Activated CD8-positive, alpha-beta T cell treated with anti-CD3 and anti-CD28 coated beads for 36 hours (primary cell): ENCODE measurements at regions not wholly inside any gene's neighbourhood (a gene's known extent, or its start where the extent isn't known, plus 50 kb on each side); places are given as distances from the start of the nearest gene placed in this dataset.
A peak's percentile ranks its signal among the peaks of the same experiment; 100 is the strongest.

Experiments used
- ATAC-seq: fragments of 200-7000 bp; cut with Tn5 transposase; one replicate; pipeline ENCODE4 v1.10.0; 2021; ENCODE audit warnings: mild to moderate bottlenecking, moderate library complexity
- CTCF ChIA-PET: fragments of 350-600 bp; sonication (Branson Sonifier 250); formaldehyde crosslinking; loops from one replicate; lab custom pipeline; 2021; ENCODE audit warnings: antibody characterized with exemption; lab: Charles Lee
- POLR2A ChIA-PET: fragments of 350-600 bp; sonication (Branson Sonifier 250); formaldehyde crosslinking; loops from one replicate; lab custom pipeline; 2021; ENCODE audit warnings: antibody characterized with exemption; lab: Charles Lee
- DNase-seq: peaks from one replicate; pipeline ENCODE4 v3.0.0-alpha.2; 2020
- H3K27ac Mint-ChIP-seq: one replicate; pipeline ENCODE4 v1.8.0; 2021; ENCODE audit warnings: mild to moderate bottlenecking, mixed read lengths
- H3K27me3 Mint-ChIP-seq: one replicate; pipeline ENCODE4 v1.8.0; 2021; ENCODE audit warnings: mixed read lengths
- H3K36me3 Mint-ChIP-seq: one replicate; pipeline ENCODE4 v1.8.0; 2021; ENCODE audit warnings: low read depth, mixed read lengths
- H3K4me1 Mint-ChIP-seq: one replicate; pipeline ENCODE4 v1.8.0; 2021; ENCODE audit warnings: low read depth, mixed read lengths
- H3K4me3 Mint-ChIP-seq: one replicate; pipeline ENCODE4 v1.8.0; 2021; ENCODE audit warnings: mild to moderate bottlenecking, moderate library complexity, mixed read lengths
- H3K9me3 Mint-ChIP-seq: one replicate; pipeline ENCODE4 v1.8.0; 2021; ENCODE audit warnings: mixed read lengths
- CTCF ChIP-seq: fragments of 200-600 bp; IDR thresholded peaks from one replicate; pipeline ENCODE4 v1.8.0; 2022; ENCODE audit warnings: antibody characterized with exemption, mild to moderate bottlenecking
- intact Hi-C: fragments of 100-400 bp; cut with micrococcal nuclease; formaldehyde crosslinking; loops from one replicate; pipeline ENCODE4 v1.10.0; 2022

- POLR2A ChIA-PET = no interaction called here
- H3K4me1 Mint-ChIP-seq = peaks cover 24% of the 10 kb centered on the region
- intact Hi-C loops = no loop called here
- H3K9me3 Mint-ChIP-seq = no peaks in the 10 kb centered on the region
- TF ChIP-seq CTCF = peak; percentile 93
- peak; percentile 95 for ATAC-seq
- peak overlapping the region; percentile 60 for H3K4me3 Mint-ChIP-seq
- peak; percentile 93 for DNase-seq
- no peak overlapping the region for H3K27ac Mint-ChIP-seq
- peaks cover 3% of the 10 kb centered on the region for H3K36me3 Mint-ChIP-seq
- CTCF ChIA-PET = interaction anchor here (0.6 to 2.1 kb wide), 6 partner anchors 8 to 785 kb away, joined by 3 to 19 read pairs (median 3); no protein-coding TSS in a partner anchor
- peaks cover 44% of the 10 kb centered on the region for H3K27me3 Mint-ChIP-seq
Measured at GRCh38 chr11:16605894-16606783, 132.3 kb upstream of the C11orf58 start.

- DNase-seq (no peak), ATAC-seq (no peak)
- intact Hi-C loops = no loop called here
- POLR2A ChIA-PET = interaction anchor here (0.7 kb wide), 1 partner anchor 8 kb away, joined by 3 read pairs; no protein-coding TSS in a partner anchor
- no peak for TF ChIP-seq CTCF
- Mint-ChIP-seq H3K27me3 (peaks cover 42% of the 10 kb centered on the region), H3K9me3 (no peaks in the 10 kb centered on the region), H3K27ac (no peak overlapping the region), H3K4me1 (peaks cover 24% of the 10 kb centered on the region), H3K4me3 (peak overlapping the region; percentile 60), H3K36me3 (peaks cover 3% of the 10 kb centered on the region)
- CTCF ChIA-PET = interaction anchor here (1.3 to 2.1 kb wide), 2 partner anchors 9 to 11 kb away, joined by 5 to 19 read pairs; no protein-coding TSS in a partner anchor
Measured at GRCh38 chr11:16605389-16605893, 133.0 kb upstream of the C11orf58 start.

- ATAC-seq (no peak), DNase-seq (peak; percentile 19)
- ChIA-PET POLR2A (interaction anchor here (0.7 kb wide), 1 partner anchor 9 kb away, joined by 3 read pairs; no protein-coding TSS in a partner anchor), CTCF (interaction anchor here (2.1 kb wide), 1 partner anchor 9 kb away, joined by 19 read pairs; no protein-coding TSS in a partner anchor)
- Mint-ChIP-seq H3K4me1 (peaks cover 24% of the 10 kb centered on the region), H3K27me3 (peaks cover 46% of the 10 kb centered on the region), H3K36me3 (peaks cover 3% of the 10 kb centered on the region), H3K9me3 (no peaks in the 10 kb centered on the region), H3K27ac (no peak overlapping the region), H3K4me3 (peak overlapping the region; percentile 60)
- TF ChIP-seq CTCF = no peak
- intact Hi-C loops = no loop called here
Measured at GRCh38 chr11:16604794-16605388, 133.6 kb upstream of the C11orf58 start.

- H3K27me3 Mint-ChIP-seq = peaks cover 46% of the 10 kb centered on the region
- CTCF ChIA-PET = interaction anchor here (2.1 to 4.6 kb wide), 2 partner anchors 10 kb away, joined by 19 to 23 read pairs; no protein-coding TSS in a partner anchor
- H3K27ac Mint-ChIP-seq = no peak overlapping the region
- ATAC-seq (no peak), DNase-seq (no peak)
- peak overlapping the region; percentile 44 for H3K4me3 Mint-ChIP-seq
- no peaks in the 10 kb centered on the region for H3K9me3 Mint-ChIP-seq
- peaks cover 3% of the 10 kb centered on the region for H3K36me3 Mint-ChIP-seq
- intact Hi-C loops = no loop called here
- peaks cover 24% of the 10 kb centered on the region for H3K4me1 Mint-ChIP-seq
- no peak for TF ChIP-seq CTCF
- POLR2A ChIA-PET = interaction anchor here (0.6 kb wide), 1 partner anchor 12 kb away, joined by 4 read pairs; no protein-coding TSS in a partner anchor
Measured at GRCh38 chr11:16603890-16604793, 134.3 kb upstream of the C11orf58 start.
